ENCODE measurements at regions not wholly inside any gene's neighbourhood (a gene's known extent, or its start where the extent isn't known, plus 50 kb on each side); places are given as distances from the start of the nearest gene placed in this dataset.

- TF ChIP-seq CTCF (conservative IDR thresholded peaks at IDR 0.05; ENCODE audit: low read depth, low read length): no peak
- no peak for TF ChIP-seq EZH2 (IDR thresholded peaks at IDR 0.05; ENCODE audit: low read length, unreplicated experiment)
- no peak for TF ChIP-seq EZH2phosphoT487 (IDR thresholded peaks at IDR 0.05; ENCODE audit: borderline replicate concordance, low read length)
Observed at GRCh38 chr6:91241946-91242613, 655.2 kb upstream of the MAP3K7 start.

Data from PC-3 (cell line).